Muscle of arm (tissue), 1 donor: ENCODE measurements at regions not wholly inside any gene's neighbourhood (a gene's known extent, or its start where the extent isn't known, plus 50 kb on each side); places are given as distances from the start of the nearest gene placed in this dataset.
"Not testable (repeated sequence)": the region's sequence is repeated elsewhere in the genome, so short reads cannot be mapped to it uniquely, and the experiment has no call there.

ENCODE experiments used
- DNase-seq: peaks from one replicate; pipeline ENCODE4 v3.0.0-alpha.2; 2013

- no peak for DNase-seq
Measured at GRCh38 chr11:37511425-37511933, 913.4 kb upstream of the RAG2 start.

- DNase-seq: no peak
Measured at GRCh38 chr11:37509506-37509905, 911.5 kb upstream of the RAG2 start.

GRCh38 chr11:37506531-37506930, 908.5 kb upstream of the RAG2 start:
- no peak for DNase-seq

- no peak for DNase-seq
Measured at GRCh38 chr11:37505406-37505805, 907.4 kb upstream of the RAG2 start.

GRCh38 chr11:37504921-37505320, 906.9 kb upstream of the RAG2 start:
- DNase-seq: peak; percentile 4

- DNase-seq: no peak
Measured at GRCh38 chr11:37504060-37504611, 906.1 kb upstream of the RAG2 start.

GRCh38 chr11:37503411-37504059, 905.5 kb upstream of the RAG2 start:
- no peak for DNase-seq

- no peak for DNase-seq
Measured at GRCh38 chr11:37502202-37502601, 904.2 kb upstream of the RAG2 start.

- no peak for DNase-seq
Measured at GRCh38 chr11:37500425-37500824, 902.4 kb upstream of the RAG2 start.

GRCh38 chr11:37497326-37497725, 899.3 kb upstream of the RAG2 start:
- DNase-seq: no peak

GRCh38 chr11:37496201-37496600, 898.2 kb upstream of the RAG2 start:
- no peak for DNase-seq

GRCh38 chr11:37484298-37484697, 886.3 kb upstream of the RAG2 start:
- DNase-seq: no peak

GRCh38 chr11:37483761-37484160, 885.7 kb upstream of the RAG2 start:
- DNase-seq: no peak

GRCh38 chr11:37474889-37475288, 876.9 kb upstream of the RAG2 start:
- DNase-seq: no peak

GRCh38 chr11:37468344-37468743, 870.3 kb upstream of the RAG2 start:
- DNase-seq: no peak

- DNase-seq: no peak
Measured at GRCh38 chr11:37465221-37465620, 867.2 kb upstream of the RAG2 start.

- DNase-seq: no peak
Measured at GRCh38 chr11:37459456-37459855, 861.4 kb upstream of the RAG2 start.

GRCh38 chr11:37456746-37457145, 858.7 kb upstream of the RAG2 start:
- no peak for DNase-seq

- no peak for DNase-seq
Measured at GRCh38 chr11:37451903-37452302, 853.9 kb upstream of the RAG2 start.

GRCh38 chr11:37450613-37451012, 852.6 kb upstream of the RAG2 start:
- DNase-seq: no peak

- DNase-seq: peak; percentile 17
Measured at GRCh38 chr11:37449146-37449545, 851.1 kb upstream of the RAG2 start.

GRCh38 chr11:37442576-37442975, 844.5 kb upstream of the RAG2 start:
- no peak for DNase-seq

- DNase-seq: not testable (repeated sequence)
Measured at GRCh38 chr11:37431633-37432230, 833.7 kb upstream of the RAG2 start.
